IMR-90 (cell line): ENCODE measurements at regions not wholly inside any gene's neighbourhood (a gene's known extent, or its start where the extent isn't known, plus 50 kb on each side); places are given as distances from the start of the nearest gene placed in this dataset.

ENCODE experiments used
- ATAC-seq: fragments of 200-7000 bp; cut with Tn5 transposase; 2 replicates; pipeline ENCODE4 v1.9.1; 2020; ENCODE audit warnings: low read depth, mild to moderate bottlenecking, moderate library complexity
- BruUV-seq: library from RNA; stranded (reverse); fragments of 400-500 nt; replicated peaks from 2 replicates; lab custom pipeline; 2021; lab: Mats Ljungman, UMichigan
- CTCF ChIA-PET: fragments of 300-600 bp; formaldehyde crosslinking; extraction: SDS; loops from one replicate; lab custom pipeline; 2021; ENCODE audit warnings: antibody characterized with exemption; lab: Yijun Ruan, JAX
- POLR2A ChIA-PET: fragments of 300-600 bp; sonication (Branson Sonifier 250); formaldehyde crosslinking; loops from one replicate; lab custom pipeline; 2022; ENCODE audit warnings: antibody characterized with exemption; ENCODE audit not compliant: unreplicated experiment; lab: Charles Lee
- DNase-seq: peaks from one replicate; pipeline ENCODE4 v3.0.0; 2013
- H2AFZ ChIP-seq: replicated peaks from 2 replicates; pipeline ENCODE3; 2013; ENCODE audit warnings: low read length, mild to moderate bottlenecking; ENCODE audit not compliant: poor library complexity
- H2AK5ac ChIP-seq: 2 replicates; pipeline ENCODE4 v1.6.1; 2013; ENCODE audit warnings: low read depth, low read length, inconsistent platforms
- H2AK9ac ChIP-seq: replicated peaks from 2 replicates; pipeline ENCODE3; 2013; ENCODE audit warnings: mild to moderate bottlenecking, low read depth, low read length, moderate library complexity; ENCODE audit not compliant: poor library complexity
- H2BK120ac ChIP-seq: 2 replicates; pipeline ENCODE4 v1.6.1; 2013; ENCODE audit warnings: low read depth, low read length, inconsistent platforms
- H2BK15ac ChIP-seq: 3 replicates; pipeline ENCODE4 v1.6.1; 2013; ENCODE audit warnings: low read depth, low read length, inconsistent platforms
- H2BK20ac ChIP-seq: 2 replicates; pipeline ENCODE4 v1.6.1; 2013; ENCODE audit warnings: low read depth, mild to moderate bottlenecking, inconsistent platforms, low read length, moderate library complexity
- H2BK5ac ChIP-seq: 2 replicates; pipeline ENCODE4 v1.6.1; 2013; ENCODE audit warnings: mild to moderate bottlenecking, low read depth, low read length, inconsistent platforms; ENCODE audit not compliant: poor library complexity, severe bottlenecking
- H3K14ac ChIP-seq: replicated peaks from 2 replicates; pipeline ENCODE4 v1.6.1; 2013; ENCODE audit warnings: low read depth, low read length, inconsistent platforms
- H3K18ac ChIP-seq: 2 replicates; pipeline ENCODE4 v1.6.1; 2013; ENCODE audit warnings: low read depth, low read length, control low read depth
- H3K23ac ChIP-seq: 2 replicates; pipeline ENCODE4 v1.6.1; 2013; ENCODE audit warnings: low read depth, low read length, inconsistent platforms
- H3K27ac ChIP-seq: 2 replicates; pipeline ENCODE4 v1.5.1; 2013; ENCODE audit warnings: mild to moderate bottlenecking, control low read depth, low read length; ENCODE audit not compliant: insufficient read depth
- H3K27me3 ChIP-seq: 2 replicates; pipeline ENCODE4 v1.6.1; 2013; ENCODE audit warnings: low read length; ENCODE audit not compliant: control insufficient read depth, insufficient read depth
- H3K36me3 ChIP-seq: 2 replicates; pipeline ENCODE4 v1.6.1; 2013; ENCODE audit warnings: low read length, mixed read lengths; ENCODE audit not compliant: control insufficient read depth, insufficient read depth
- H3K4ac ChIP-seq: 2 replicates; pipeline ENCODE4 v1.6.1; 2013; ENCODE audit warnings: low read depth, low read length, inconsistent platforms
- H3K4me1 ChIP-seq: 2 replicates; pipeline ENCODE4 v1.6.1; 2013; ENCODE audit warnings: low read length, mixed read lengths; ENCODE audit not compliant: control insufficient read depth, insufficient read depth
- H3K4me2 ChIP-seq: 2 replicates; pipeline ENCODE4 v1.6.1; 2013; ENCODE audit warnings: low read depth, mild to moderate bottlenecking, control low read depth, low read length, moderate library complexity
- H3K4me3 ChIP-seq: 2 replicates; pipeline ENCODE4 v1.5.1; 2013; ENCODE audit warnings: low read depth, mild to moderate bottlenecking, control low read depth, low read length, moderate library complexity; ENCODE audit not compliant: insufficient read depth
- H3K56ac ChIP-seq: 2 replicates; pipeline ENCODE4 v1.6.1; 2013; ENCODE audit warnings: low read length, inconsistent platforms; ENCODE audit not compliant: insufficient read depth; ENCODE audit errors: extremely low read depth
- H3K79me1 ChIP-seq, 2 experiments: 2 replicates each; pipeline ENCODE4 v1.6.1; 2013; ENCODE audit warnings: low read length in 2 of 2, inconsistent platforms in 1 of 2, low read depth in 1 of 2
- H3K9ac ChIP-seq: 2 replicates; pipeline ENCODE4 v1.6.1; 2013; ENCODE audit warnings: low read depth, low read length, control low read depth
- H3K9me1 ChIP-seq: 2 replicates; pipeline ENCODE4 v1.6.1; 2013; ENCODE audit warnings: low read length, inconsistent platforms; ENCODE audit not compliant: insufficient read depth
- H3K9me3 ChIP-seq: 2 replicates; pipeline ENCODE4 v1.6.1; 2013; ENCODE audit warnings: low read length; ENCODE audit not compliant: control insufficient read depth, insufficient read depth
- H4K20me1 ChIP-seq: 2 replicates; pipeline ENCODE4 v1.6.1; 2013; ENCODE audit warnings: low read length, inconsistent platforms; ENCODE audit not compliant: insufficient read depth
- H4K5ac ChIP-seq: 2 replicates; pipeline ENCODE4 v1.6.1; 2013; ENCODE audit warnings: mild to moderate bottlenecking, low read depth, low read length, control low read depth
- H4K8ac ChIP-seq, 2 experiments: 2 replicates each; pipeline ENCODE4 v1.6.1; 2013; ENCODE audit warnings: low read depth in 2 of 2, low read length in 2 of 2, control low read depth in 1 of 2, inconsistent platforms in 1 of 2
- H4K91ac ChIP-seq: 2 replicates; pipeline ENCODE4 v1.6.1; 2013; ENCODE audit warnings: low read depth, low read length, inconsistent platforms; ENCODE audit not compliant: insufficient read depth
- BHLHE40 ChIP-seq: fragments of 150-350 bp; IDR thresholded peaks from 2 replicates; pipeline ENCODE4 v1.6.1; 2016; ENCODE audit warnings: mild to moderate bottlenecking, low read depth, low read length
- CEBPB ChIP-seq: IDR thresholded peaks from 2 replicates; pipeline ENCODE4 v1.6.1; 2012; ENCODE audit warnings: low read depth, low read length, improper control_type of control experiment
- CHD1 ChIP-seq: IDR thresholded peaks from 2 replicates; pipeline ENCODE4 v1.6.1; 2012; ENCODE audit warnings: low read depth, low read length, improper control_type of control experiment
- CTCF ChIP-seq: conservative IDR thresholded peaks from 2 replicates; pipeline ENCODE4 v1.5.1; 2012; ENCODE audit warnings: mild to moderate bottlenecking, low read depth, low read length, improper control_type of control experiment
- ELK1 ChIP-seq: fragments of 150-350 bp; IDR thresholded peaks from 2 replicates; pipeline ENCODE4 v1.6.1; 2016; ENCODE audit warnings: low read depth, mild to moderate bottlenecking, low read length, moderate library complexity, borderline replicate concordance
- FOS ChIP-seq: fragments of 150-350 bp; IDR thresholded peaks from 2 replicates; pipeline ENCODE4 v1.6.1; 2016; ENCODE audit warnings: low read depth, low read length
- MAFK ChIP-seq: IDR thresholded peaks from 2 replicates; pipeline ENCODE4 v1.6.1; 2012; ENCODE audit warnings: low read depth, low read length, improper control_type of control experiment
- MAZ ChIP-seq: IDR thresholded peaks from 2 replicates; pipeline ENCODE4 v1.6.1; 2012; ENCODE audit warnings: low read depth, mild to moderate bottlenecking, low read length, improper control_type of control experiment, moderate library complexity, borderline replicate concordance
- MXI1 ChIP-seq: IDR thresholded peaks from 2 replicates; pipeline ENCODE4 v1.6.1; 2012; ENCODE audit warnings: low read depth, mild to moderate bottlenecking, low read length, moderate library complexity, borderline replicate concordance
- NFE2L2 ChIP-seq: fragments of 150-350 bp; IDR thresholded peaks from 2 replicates; pipeline ENCODE4 v1.6.1; 2016; ENCODE audit warnings: low read depth, mild to moderate bottlenecking, low read length
- POLR2A ChIP-seq: IDR thresholded peaks from 2 replicates; pipeline ENCODE4 v1.6.1; 2012; ENCODE audit warnings: mild to moderate bottlenecking, low read depth, low read length
- RAD21 ChIP-seq: IDR thresholded peaks from 2 replicates; pipeline ENCODE4 v1.6.1; 2012; ENCODE audit warnings: low read length, improper control_type of control experiment
- RCOR1 ChIP-seq: IDR thresholded peaks from 2 replicates; pipeline ENCODE4 v1.6.1; 2012; ENCODE audit warnings: mild to moderate bottlenecking, low read length, improper control_type of control experiment; ENCODE audit not compliant: insufficient replicate concordance
- RFX5 ChIP-seq: IDR thresholded peaks from 2 replicates; pipeline ENCODE4 v1.8.0; 2012; ENCODE audit warnings: low read depth, mild to moderate bottlenecking, low read length, moderate library complexity
- SMC3 ChIP-seq: fragments of 150-350 bp; IDR thresholded peaks from 2 replicates; pipeline ENCODE4 v1.6.1; 2016; ENCODE audit warnings: low read depth, mild to moderate bottlenecking, antibody characterized with exemption, low read length, moderate library complexity
- USF2 ChIP-seq: fragments of 150-350 bp; IDR thresholded peaks from 2 replicates; pipeline ENCODE4 v1.6.1; 2017; ENCODE audit warnings: mild to moderate bottlenecking, antibody characterized with exemption, low read length, low read depth
- WGBS, 2 experiments: methylation state at CpG; one replicate each; pipeline versions ENCODE4 v1.1.5 to v1.1.7; 2013; ENCODE audit warnings: missing lambda C conversion rate in 2 of 2; ENCODE audit not compliant: insufficient read length in 1 of 2; ENCODE audit errors: extremely low coverage in 2 of 2; 5-methylcytosine and 5-hydroxymethylcytosine counted together
- dilution Hi-C: fragments of 300-500 bp; cut with HindIII; formaldehyde crosslinking; loops from one replicate; pipeline ENCODE4 v1.14.3; 2018; ENCODE audit warnings: low sequenced_read_pairs; ENCODE audit not compliant: unreplicated experiment
- in situ Hi-C: fragments of 300-500 bp; cut with MboI; formaldehyde crosslinking; loops from 3 replicates; pipeline ENCODE4 v1.14.3; 2019; ENCODE audit warnings: low sequenced_read_pairs, inconsistent platforms, mixed read lengths
- intact Hi-C: fragments of 100-400 bp; cut with micrococcal nuclease; formaldehyde crosslinking; loops from 2 replicates; pipeline ENCODE4 v1.10.0; 2022

- Histone ChIP-seq H2BK15ac (no peak overlapping the region), H4K8ac (no peak overlapping the region), H3K4me3 (no peak overlapping the region), H3K4me2 (no peak overlapping the region), H2BK120ac (no peak overlapping the region), H3K9ac (no peak overlapping the region), H3K4me1 (no peaks in the 10 kb centered on the region), H3K27ac (no peak overlapping the region), H2AFZ (no peak overlapping the region), H2BK20ac (no peak overlapping the region), H3K79me1 (no peaks in the 10 kb centered on the region), H3K4ac (no peak overlapping the region), H3K27me3 (no peaks in the 10 kb centered on the region), H3K36me3 (no peaks in the 10 kb centered on the region), H3K9me3 (no peaks in the 10 kb centered on the region), H4K20me1 (no peaks in the 10 kb centered on the region), H3K9me1 (no peaks in the 10 kb centered on the region), H4K91ac (no peak overlapping the region), H2AK9ac (no peak overlapping the region), H3K56ac (no peak overlapping the region), H3K18ac (no peak overlapping the region), H4K5ac (no peak overlapping the region), H2BK5ac (no peak overlapping the region), H3K14ac (no peak overlapping the region), H3K23ac (no peak overlapping the region), H2AK5ac (no peak overlapping the region)
- ChIA-PET POLR2A (no interaction called here), CTCF (no interaction called here)
- in situ Hi-C loops (no loop called here), dilution Hi-C loops (no loop called here), intact Hi-C loops (no loop called here)
- no peak for ATAC-seq
- no TSS peak for BruUV-seq
- DNase-seq: no peak
- no peak for TF ChIP-seq USF2
- no peak for TF ChIP-seq NFE2L2
- TF ChIP-seq RCOR1: no peak
- TF ChIP-seq MAFK: no peak
- TF ChIP-seq POLR2A: no peak
- TF ChIP-seq MAZ: no peak
- TF ChIP-seq RFX5: no peak
- no peak for TF ChIP-seq RAD21
- no peak for TF ChIP-seq ELK1
- TF ChIP-seq CTCF: no peak
- no peak for TF ChIP-seq FOS
- TF ChIP-seq SMC3: no peak
- TF ChIP-seq CHD1: no peak
- no peak for TF ChIP-seq CEBPB
- no peak for TF ChIP-seq BHLHE40
- no peak for TF ChIP-seq MXI1
- WGBS, 2 experiments: no CpG with 5 or more reads among the region's 1 CpG
Measured at GRCh38 chr3:74366331-74366730, 248.1 kb downstream of the CNTN3 start.
